Uterus (tissue), 3 donors: ENCODE measurements at regions not wholly inside any gene's neighbourhood (a gene's known extent, or its start where the extent isn't known, plus 50 kb on each side); places are given as distances from the start of the nearest gene placed in this dataset.

Experiments used
- DNase-seq, 2 donors: peaks; one replicate each; pipeline ENCODE4 v3.0.0-alpha.2; 2019 to 2020
- H3K27ac ChIP-seq, 2 donors: fragments of 200-600 bp; sonication (generic); 1 replicate in 1 of 2; 2 replicates in 1 of 2; pipeline ENCODE4 v1.5.1; 2016 to 2018
- H3K27me3 ChIP-seq, 2 donors: fragments of 200-600 bp; sonication (generic); one replicate each; pipeline ENCODE4 v1.5.1; 2018 to 2019; ENCODE audit warnings: control low read depth in 1 of 2
- H3K36me3 ChIP-seq, 2 donors: fragments of 200-600 bp; sonication (generic); one replicate each; pipeline ENCODE4 v1.5.1; 2019; ENCODE audit warnings: control low read depth in 1 of 2
- H3K4me1 ChIP-seq, 2 donors: fragments of 200-600 bp; sonication (generic); one replicate each; pipeline ENCODE4 v1.5.1; 2018 to 2019; ENCODE audit warnings: control low read depth in 1 of 2
- H3K4me3 ChIP-seq, 2 donors: fragments of 200-600 bp; sonication (generic); 1 replicate in 1 of 2; 2 replicates in 1 of 2; pipeline ENCODE4 v1.5.1; 2018 to 2019; ENCODE audit warnings: mild to moderate bottlenecking in 1 of 2
- H3K9me3 ChIP-seq, 2 donors: fragments of 200-600 bp; sonication (generic); one replicate each; pipeline ENCODE4 v1.5.1; 2019; ENCODE audit warnings: control low read depth in 1 of 2
- CTCF ChIP-seq, 4 experiments: fragments of 200-600 bp in 2 of 4; fragments of 450-650 bp in 2 of 4; sonication (generic) in 2 of 4; IDR thresholded peaks; one replicate each; pipeline ENCODE4 v1.5.1; 2016 to 2019; ENCODE audit warnings: antibody characterized with exemption in 4 of 4, mild to moderate bottlenecking in 2 of 4, moderate library complexity in 1 of 4
- POLR2A ChIP-seq, 2 donors: fragments of 450-650 bp; IDR thresholded peaks; one replicate each; pipeline ENCODE4 v1.6.1; 2016; ENCODE audit warnings: antibody characterized with exemption in 2 of 2, mild to moderate bottlenecking in 1 of 2, moderate library complexity in 1 of 2
- intact Hi-C: fragments of 100-400 bp; cut with DNase I; formaldehyde crosslinking; loops from one replicate; pipeline ENCODE4 v1.15.1; 2023; ENCODE audit warnings: low total_unique reads
- donor health status: DM: yes; HTN: yes; CAD: no.

- TF ChIP-seq CTCF (IDR thresholded peaks at IDR 0.05) = no peak
- no peak for TF ChIP-seq POLR2A (IDR thresholded peaks at IDR 0.05)
- H3K9me3 ChIP-seq = no peaks in the 10 kb centered on the region
- H3K27me3 ChIP-seq = no peaks in the 10 kb centered on the region
- no peak for DNase-seq
- no peak overlapping the region for H3K27ac ChIP-seq
- H3K4me1 ChIP-seq = no peaks in the 10 kb centered on the region
- H3K36me3 ChIP-seq = no peaks in the 10 kb centered on the region
- H3K4me3 ChIP-seq = no peak overlapping the region
- intact Hi-C loops = no loop called here
These were observed 106.7 kb upstream of the ITGB1 start for GRCh38 chr10:33064706-33065105.

- Histone ChIP-seq H3K36me3 (no peaks in the 10 kb centered on the region), H3K4me1 (no peaks in the 10 kb centered on the region), H3K9me3 (no peaks in the 10 kb centered on the region), H3K27ac (no peak overlapping the region), H3K4me3 (no peak overlapping the region), H3K27me3 (no peaks in the 10 kb centered on the region)
- TF ChIP-seq POLR2A (IDR thresholded peaks at IDR 0.05) (no peak), CTCF (IDR thresholded peaks at IDR 0.05) (no peak)
- DNase-seq = no peak
- intact Hi-C loops = no loop called here
These were observed 99.6 kb upstream of the ITGB1 start for GRCh38 chr10:33057620-33058019.

- H3K27ac ChIP-seq = no peak overlapping the region
- intact Hi-C loops = no loop called here
- H3K9me3 ChIP-seq = no peaks in the 10 kb centered on the region
- no peak for DNase-seq
- TF ChIP-seq CTCF (IDR thresholded peaks at IDR 0.05) = no peak
- no peak for TF ChIP-seq POLR2A (IDR thresholded peaks at IDR 0.05)
- no peaks in the 10 kb centered on the region for H3K4me1 ChIP-seq
- no peak overlapping the region for H3K4me3 ChIP-seq
- H3K36me3 ChIP-seq = no peaks in the 10 kb centered on the region
- H3K27me3 ChIP-seq = no peaks in the 10 kb centered on the region
These were observed 99.0 kb upstream of the ITGB1 start for GRCh38 chr10:33056828-33057596.

GRCh38 chr10:33055625-33056024 lies 97.6 kb upstream of the ITGB1 start:
- no peaks in the 10 kb centered on the region for H3K9me3 ChIP-seq
- intact Hi-C loops = no loop called here
- no peaks in the 10 kb centered on the region for H3K4me1 ChIP-seq
- H3K27ac ChIP-seq = no peak overlapping the region
- TF ChIP-seq CTCF (IDR thresholded peaks at IDR 0.05) (no peak), POLR2A (IDR thresholded peaks at IDR 0.05) (no peak)
- no peaks in the 10 kb centered on the region for H3K36me3 ChIP-seq
- no peak overlapping the region for H3K4me3 ChIP-seq
- no peak for DNase-seq
- H3K27me3 ChIP-seq = no peaks in the 10 kb centered on the region

- Histone ChIP-seq H3K9me3 (no peaks in the 10 kb centered on the region), H3K4me1 (no peaks in the 10 kb centered on the region), H3K4me3 (no peak overlapping the region), H3K36me3 (no peaks in the 10 kb centered on the region), H3K27me3 (no peaks in the 10 kb centered on the region), H3K27ac (no peak overlapping the region)
- intact Hi-C loops = no loop called here
- DNase-seq = no peak
- TF ChIP-seq POLR2A (IDR thresholded peaks at IDR 0.05) = no peak
- TF ChIP-seq CTCF (IDR thresholded peaks at IDR 0.05) = no peak
These were observed 95.1 kb upstream of the ITGB1 start for GRCh38 chr10:33052915-33053810.
